Activated CD8-positive, alpha-beta memory T cell treated with anti-CD3 and anti-CD28 coated beads, Interleukin-2, amount 10 ng/mL, durations not matched to agents 7 days and 5 days (primary cell): ENCODE measurements at regions not wholly inside any gene's neighbourhood (a gene's known extent, or its start where the extent isn't known, plus 50 kb on each side); places are given as distances from the start of the nearest gene placed in this dataset.

Experiments
- ATAC-seq: fragments of 150-1000 bp; cut with Tn5 transposase; one replicate; pipeline ENCODE4 v1.10.0; 2021; ENCODE audit warnings: moderate library complexity
- CTCF ChIA-PET: fragments of 350-600 bp; sonication (Branson Sonifier 250); formaldehyde crosslinking; loops from one replicate; lab custom pipeline; 2021; ENCODE audit warnings: antibody characterized with exemption; lab: Charles Lee
- DNase-seq: peaks from one replicate; pipeline ENCODE4 v3.0.0-alpha.2; 2020
- H3K27ac Mint-ChIP-seq: one replicate; pipeline ENCODE4 v1.8.0; 2021; ENCODE audit warnings: mild to moderate bottlenecking, mixed read lengths
- H3K27me3 Mint-ChIP-seq: one replicate; pipeline ENCODE4 v1.8.0; 2021; ENCODE audit warnings: mixed read lengths
- H3K36me3 Mint-ChIP-seq: one replicate; pipeline ENCODE4 v1.8.0; 2021; ENCODE audit warnings: mild to moderate bottlenecking, mixed read lengths
- H3K4me1 Mint-ChIP-seq: one replicate; pipeline ENCODE4 v1.8.0; 2021; ENCODE audit warnings: mixed read lengths
- H3K4me3 Mint-ChIP-seq: one replicate; pipeline ENCODE4 v1.8.0; 2021; ENCODE audit warnings: mild to moderate bottlenecking, moderate library complexity, mixed read lengths
- H3K9me3 Mint-ChIP-seq: one replicate; pipeline ENCODE4 v1.8.0; 2022; ENCODE audit warnings: low read depth, mixed read lengths

GRCh38 chr13:50451609-50452008 lies 391.9 kb downstream of the DLEU7 start:
- no peaks in the 10 kb centered on the region for H3K9me3 Mint-ChIP-seq
- H3K4me3 Mint-ChIP-seq: no peak overlapping the region
- H3K27me3 Mint-ChIP-seq: no peaks in the 10 kb centered on the region
- no peaks in the 10 kb centered on the region for H3K36me3 Mint-ChIP-seq
- no peak overlapping the region for H3K27ac Mint-ChIP-seq
- no peak for ATAC-seq
- no peak for DNase-seq
- CTCF ChIA-PET: interaction anchor here (0.6 kb wide), 1 partner anchor 889 kb away, joined by 3 read pairs; no protein-coding TSS in a partner anchor
- H3K4me1 Mint-ChIP-seq: no peaks in the 10 kb centered on the region

GRCh38 chr13:50452028-50452427 lies 391.5 kb downstream of the DLEU7 start:
- Mint-ChIP-seq H3K36me3 (no peaks in the 10 kb centered on the region), H3K4me1 (no peaks in the 10 kb centered on the region), H3K4me3 (no peak overlapping the region), H3K9me3 (no peaks in the 10 kb centered on the region), H3K27me3 (no peaks in the 10 kb centered on the region), H3K27ac (no peak overlapping the region)
- CTCF ChIA-PET: interaction anchor here (0.6 to 1.3 kb wide), 2 partner anchors 143 to 889 kb away, joined by 3 read pairs; no protein-coding TSS in a partner anchor
- no peak for DNase-seq
- no peak for ATAC-seq

- Mint-ChIP-seq H3K36me3 (no peaks in the 10 kb centered on the region), H3K27me3 (no peaks in the 10 kb centered on the region), H3K9me3 (no peaks in the 10 kb centered on the region), H3K4me3 (no peak overlapping the region), H3K4me1 (no peaks in the 10 kb centered on the region), H3K27ac (no peak overlapping the region)
- CTCF ChIA-PET: interaction anchor here (1.3 kb wide), 1 partner anchor 142 kb away, joined by 3 read pairs; no protein-coding TSS in a partner anchor
- DNase-seq: no peak
- no peak for ATAC-seq
Measured at GRCh38 chr13:50452756-50453155, 390.7 kb downstream of the DLEU7 start.

GRCh38 chr13:50453188-50453587 lies 390.3 kb downstream of the DLEU7 start:
- Mint-ChIP-seq H3K9me3 (no peaks in the 10 kb centered on the region), H3K27me3 (no peaks in the 10 kb centered on the region), H3K4me3 (no peak overlapping the region), H3K36me3 (no peaks in the 10 kb centered on the region), H3K4me1 (no peaks in the 10 kb centered on the region), H3K27ac (no peak overlapping the region)
- DNase-seq: no peak
- CTCF ChIA-PET: interaction anchor here (1.3 kb wide), 1 partner anchor 142 kb away, joined by 3 read pairs; no protein-coding TSS in a partner anchor
- no peak for ATAC-seq

GRCh38 chr13:50456111-50456510 lies 387.4 kb downstream of the DLEU7 start:
- H3K4me1 Mint-ChIP-seq: peaks cover 5% of the 10 kb centered on the region
- ATAC-seq (no peak), DNase-seq (no peak)
- H3K4me3 Mint-ChIP-seq: no peak overlapping the region
- H3K36me3 Mint-ChIP-seq: peaks cover 3% of the 10 kb centered on the region
- CTCF ChIA-PET: no interaction called here
- H3K27ac Mint-ChIP-seq: no peak overlapping the region
- H3K9me3 Mint-ChIP-seq: peaks cover 3% of the 10 kb centered on the region
- no peaks in the 10 kb centered on the region for H3K27me3 Mint-ChIP-seq

GRCh38 chr13:50457415-50458393 lies 385.8 kb downstream of the DLEU7 start:
- peaks cover 5% of the 10 kb centered on the region for H3K4me1 Mint-ChIP-seq
- H3K9me3 Mint-ChIP-seq: peaks cover 3% of the 10 kb centered on the region
- CTCF ChIA-PET: no interaction called here
- ATAC-seq (no peak), DNase-seq (no peak)
- no peaks in the 10 kb centered on the region for H3K27me3 Mint-ChIP-seq
- no peak overlapping the region for H3K4me3 Mint-ChIP-seq
- peaks cover 3% of the 10 kb centered on the region for H3K36me3 Mint-ChIP-seq
- no peak overlapping the region for H3K27ac Mint-ChIP-seq

GRCh38 chr13:50459046-50459445 lies 384.4 kb downstream of the DLEU7 start:
- no peaks in the 10 kb centered on the region for H3K27me3 Mint-ChIP-seq
- no peak for DNase-seq
- H3K4me3 Mint-ChIP-seq: no peak overlapping the region
- peaks cover 5% of the 10 kb centered on the region for H3K4me1 Mint-ChIP-seq
- H3K36me3 Mint-ChIP-seq: peaks cover 3% of the 10 kb centered on the region
- no peak for ATAC-seq
- peaks cover 3% of the 10 kb centered on the region for H3K9me3 Mint-ChIP-seq
- CTCF ChIA-PET: no interaction called here
- H3K27ac Mint-ChIP-seq: no peak overlapping the region

GRCh38 chr13:50459658-50460057 lies 383.8 kb downstream of the DLEU7 start:
- CTCF ChIA-PET: no interaction called here
- ATAC-seq: no peak
- H3K4me1 Mint-ChIP-seq: peaks cover 5% of the 10 kb centered on the region
- H3K36me3 Mint-ChIP-seq: peaks cover 3% of the 10 kb centered on the region
- H3K4me3 Mint-ChIP-seq: no peak overlapping the region
- no peaks in the 10 kb centered on the region for H3K27me3 Mint-ChIP-seq
- H3K9me3 Mint-ChIP-seq: peaks cover 3% of the 10 kb centered on the region
- no peak overlapping the region for H3K27ac Mint-ChIP-seq
- DNase-seq: no peak

GRCh38 chr13:50460358-50460757 lies 383.1 kb downstream of the DLEU7 start:
- peaks cover 3% of the 10 kb centered on the region for H3K9me3 Mint-ChIP-seq
- DNase-seq (no peak), ATAC-seq (no peak)
- peaks cover 3% of the 10 kb centered on the region for H3K36me3 Mint-ChIP-seq
- CTCF ChIA-PET: no interaction called here
- no peak overlapping the region for H3K27ac Mint-ChIP-seq
- H3K4me1 Mint-ChIP-seq: peaks cover 5% of the 10 kb centered on the region
- H3K27me3 Mint-ChIP-seq: no peaks in the 10 kb centered on the region
- H3K4me3 Mint-ChIP-seq: no peak overlapping the region

- DNase-seq (no peak), ATAC-seq (no peak)
- CTCF ChIA-PET: interaction anchor here (1.2 kb wide), 1 partner anchor 451 kb away, joined by 3 read pairs; no protein-coding TSS in a partner anchor
- H3K4me1 Mint-ChIP-seq: peaks cover 5% of the 10 kb centered on the region
- H3K4me3 Mint-ChIP-seq: no peak overlapping the region
- H3K27ac Mint-ChIP-seq: no peak overlapping the region
- no peaks in the 10 kb centered on the region for H3K27me3 Mint-ChIP-seq
- peaks cover 3% of the 10 kb centered on the region for H3K36me3 Mint-ChIP-seq
- H3K9me3 Mint-ChIP-seq: peaks cover 3% of the 10 kb centered on the region
Measured at GRCh38 chr13:50461189-50461588, 382.3 kb downstream of the DLEU7 start.

- H3K4me1 Mint-ChIP-seq: peaks cover 5% of the 10 kb centered on the region
- DNase-seq: no peak
- CTCF ChIA-PET: no interaction called here
Measured at GRCh38 chr13:50463719-50464118, 379.8 kb downstream of the DLEU7 start.

GRCh38 chr13:50464349-50465251 lies 378.9 kb downstream of the DLEU7 start:
- no peaks in the 10 kb centered on the region for H3K36me3 Mint-ChIP-seq

More at GRCh38 chr13:50463719-50464118, 379.8 kb downstream of the DLEU7 start:
- H3K4me3 Mint-ChIP-seq: no peak overlapping the region
- H3K27me3 Mint-ChIP-seq: peaks cover 2% of the 10 kb centered on the region
- peaks cover 3% of the 10 kb centered on the region for H3K36me3 Mint-ChIP-seq
- H3K9me3 Mint-ChIP-seq: peaks cover 3% of the 10 kb centered on the region
- no peak overlapping the region for H3K27ac Mint-ChIP-seq
- ATAC-seq: no peak

GRCh38 chr13:50466456-50466855 lies 377.0 kb downstream of the DLEU7 start:
- Mint-ChIP-seq H3K27me3 (peaks cover 3% of the 10 kb centered on the region), H3K9me3 (no peaks in the 10 kb centered on the region), H3K4me3 (no peak overlapping the region), H3K27ac (no peak overlapping the region), H3K36me3 (no peaks in the 10 kb centered on the region), H3K4me1 (no peaks in the 10 kb centered on the region)
- DNase-seq: no peak
- CTCF ChIA-PET: no interaction called here
- no peak for ATAC-seq

More at GRCh38 chr13:50464349-50465251, 378.9 kb downstream of the DLEU7 start:
- CTCF ChIA-PET: no interaction called here
- Mint-ChIP-seq H3K27me3 (peaks cover 3% of the 10 kb centered on the region), H3K4me1 (peaks cover 2% of the 10 kb centered on the region), H3K9me3 (peaks cover 3% of the 10 kb centered on the region), H3K27ac (no peak overlapping the region), H3K4me3 (no peak overlapping the region)
- DNase-seq (no peak), ATAC-seq (no peak)
